Left lung (tissue), 4 donors: ENCODE measurements at regions not wholly inside any gene's neighbourhood (a gene's known extent, or its start where the extent isn't known, plus 50 kb on each side); places are given as distances from the start of the nearest gene placed in this dataset.
"Not testable (repeated sequence)": the region's sequence is repeated elsewhere in the genome, so short reads cannot be mapped to it uniquely, and the experiment has no call there.

Experiments used
- ATAC-seq: fragments of 200-7000 bp; cut with Tn5 transposase; one replicate; pipeline ENCODE4 v1.9.1; 2020; ENCODE audit warnings: moderate library complexity
- DNase-seq, 4 donors: peaks; one replicate each; pipeline ENCODE4 v3.0.0-alpha.2; 2013 to 2020
- H3K27ac ChIP-seq, 2 donors: fragments of 200-600 bp; sonication (generic) in 1 of 2; one replicate each; pipeline versions ENCODE4 v1.5.0 to v1.8.0; 2020 to 2021
- H3K27me3 ChIP-seq, 2 donors: fragments of 200-600 bp; sonication (generic) in 1 of 2; one replicate each; pipeline versions ENCODE4 v1.5.0 to v1.8.0; 2020 to 2021
- H3K36me3 ChIP-seq, 2 donors: fragments of 200-600 bp; sonication (generic) in 1 of 2; one replicate each; pipeline versions ENCODE4 v1.5.0 to v1.8.0; 2020 to 2021
- H3K4me1 ChIP-seq, 2 donors: fragments of 200-600 bp; one replicate each; pipeline ENCODE4 v1.8.0; 2021
- H3K4me3 ChIP-seq, 2 donors: fragments of 200-600 bp; sonication (generic) in 1 of 2; one replicate each; pipeline versions ENCODE4 v1.5.0 to v1.8.0; 2020 to 2021; ENCODE audit warnings: mild to moderate bottlenecking in 1 of 2
- H3K9me3 ChIP-seq, 2 donors: fragments of 200-600 bp; sonication (generic) in 1 of 2; one replicate each; pipeline versions ENCODE4 v1.5.0 to v1.8.0; 2020 to 2021
- CTCF ChIP-seq, 2 donors: fragments of 200-600 bp; sonication (generic) in 1 of 2; IDR thresholded peaks; one replicate each; pipeline versions ENCODE4 v1.5.0 to v1.8.0; 2021; ENCODE audit warnings: antibody characterized with exemption in 2 of 2
- intact Hi-C, 2 donors: fragments of 100-400 bp; cut with DNase I; formaldehyde crosslinking; loops; one replicate each; pipeline versions ENCODE4 v1.11.2 to v1.14.2; 2022
- donor health status: DM: no; HTN: yes; CAD: no.
- donor health status: DM: no; HTN: no; CAD: no.

- Histone ChIP-seq H3K27me3 (no peaks in the 10 kb centered on the region), H3K27ac (no peak overlapping the region), H3K4me1 (no peaks in the 10 kb centered on the region), H3K9me3 (no peaks in the 10 kb centered on the region), H3K36me3 (no peaks in the 10 kb centered on the region), H3K4me3 (no peak overlapping the region)
- TF ChIP-seq CTCF (IDR thresholded peaks at IDR 0.05) = no peak
- ATAC-seq (no peak), DNase-seq (no peak)
- intact Hi-C loops = no loop called here
Measured at GRCh38 chr2:76154981-76155380, 444.3 kb upstream of the GCFC2 start.

GRCh38 chr2:76149846-76150245 lies 439.1 kb upstream of the GCFC2 start:
- intact Hi-C loops = no loop called here
- no peaks in the 10 kb centered on the region for H3K27me3 ChIP-seq
- DNase-seq (no peak), ATAC-seq (no peak)
- H3K36me3 ChIP-seq = no peaks in the 10 kb centered on the region
- H3K27ac ChIP-seq = no peak overlapping the region
- no peak for TF ChIP-seq CTCF (IDR thresholded peaks at IDR 0.05)
- H3K9me3 ChIP-seq = peaks cover 0 to 7% of the 10 kb centered on the region in 2 donors
- no peak overlapping the region for H3K4me3 ChIP-seq
- no peaks in the 10 kb centered on the region for H3K4me1 ChIP-seq

- H3K4me1 ChIP-seq, DNase-seq, H3K27me3 ChIP-seq, intact Hi-C loops, ATAC-seq, H3K4me3 ChIP-seq, H3K36me3 ChIP-seq, H3K27ac ChIP-seq: not testable (repeated sequence)
- peaks cover 0 to 31% of the 10 kb centered on the region in 2 donors for H3K9me3 ChIP-seq
Measured at GRCh38 chr2:76139303-76139702, 428.6 kb upstream of the GCFC2 start.

GRCh38 chr2:76128622-76129021 lies 417.9 kb upstream of the GCFC2 start:
- Histone ChIP-seq H3K4me3 (no peak overlapping the region), H3K27me3 (no peaks in the 10 kb centered on the region), H3K36me3 (no peaks in the 10 kb centered on the region), H3K4me1 (no peaks in the 10 kb centered on the region), H3K27ac (no peak overlapping the region), H3K9me3 (no peaks in the 10 kb centered on the region)
- no peak for TF ChIP-seq CTCF (IDR thresholded peaks at IDR 0.05)
- intact Hi-C loops = no loop called here
- no peak for DNase-seq
- no peak for ATAC-seq

GRCh38 chr2:76120176-76120575 lies 409.5 kb upstream of the GCFC2 start:
- DNase-seq = no peak
- no peak overlapping the region for H3K27ac ChIP-seq
- H3K27me3 ChIP-seq = no peaks in the 10 kb centered on the region
- H3K4me3 ChIP-seq = no peak overlapping the region
- TF ChIP-seq CTCF (IDR thresholded peaks at IDR 0.05) = no peak
- H3K36me3 ChIP-seq = no peaks in the 10 kb centered on the region
- ATAC-seq = no peak
- intact Hi-C loops = no loop called here
- no peaks in the 10 kb centered on the region for H3K4me1 ChIP-seq
- H3K9me3 ChIP-seq = no peaks in the 10 kb centered on the region

GRCh38 chr2:76089683-76090082 lies 379.0 kb upstream of the GCFC2 start:
- no peaks in the 10 kb centered on the region for H3K36me3 ChIP-seq
- peaks cover 0 to 4% of the 10 kb centered on the region in 2 donors for H3K9me3 ChIP-seq
- H3K4me3 ChIP-seq = no peak overlapping the region
- no peak overlapping the region for H3K27ac ChIP-seq
- H3K4me1 ChIP-seq = no peaks in the 10 kb centered on the region
- intact Hi-C loops = no loop called here
- no peaks in the 10 kb centered on the region for H3K27me3 ChIP-seq
- no peak for ATAC-seq
- TF ChIP-seq CTCF (IDR thresholded peaks at IDR 0.05) = no peak
- DNase-seq = no peak
